22Rv1 (cell line): ENCODE measurements at regions not wholly inside any gene's neighbourhood (a gene's known extent, or its start where the extent isn't known, plus 50 kb on each side); places are given as distances from the start of the nearest gene placed in this dataset.

Experiments used
- ZFX ChIP-seq: fragments of 450-650 bp; IDR thresholded peaks from 2 replicates; pipeline ENCODE4 v1.6.1; 2017; ENCODE audit warnings: antibody characterized with exemption, borderline replicate concordance
- TF ChIP-seq, protein P1 (sequence below): fragments of 450-650 bp; IDR thresholded peaks from 2 replicates; pipeline ENCODE4 v1.5.1; 2017; ENCODE audit warnings: mild to moderate bottlenecking

DNA sequence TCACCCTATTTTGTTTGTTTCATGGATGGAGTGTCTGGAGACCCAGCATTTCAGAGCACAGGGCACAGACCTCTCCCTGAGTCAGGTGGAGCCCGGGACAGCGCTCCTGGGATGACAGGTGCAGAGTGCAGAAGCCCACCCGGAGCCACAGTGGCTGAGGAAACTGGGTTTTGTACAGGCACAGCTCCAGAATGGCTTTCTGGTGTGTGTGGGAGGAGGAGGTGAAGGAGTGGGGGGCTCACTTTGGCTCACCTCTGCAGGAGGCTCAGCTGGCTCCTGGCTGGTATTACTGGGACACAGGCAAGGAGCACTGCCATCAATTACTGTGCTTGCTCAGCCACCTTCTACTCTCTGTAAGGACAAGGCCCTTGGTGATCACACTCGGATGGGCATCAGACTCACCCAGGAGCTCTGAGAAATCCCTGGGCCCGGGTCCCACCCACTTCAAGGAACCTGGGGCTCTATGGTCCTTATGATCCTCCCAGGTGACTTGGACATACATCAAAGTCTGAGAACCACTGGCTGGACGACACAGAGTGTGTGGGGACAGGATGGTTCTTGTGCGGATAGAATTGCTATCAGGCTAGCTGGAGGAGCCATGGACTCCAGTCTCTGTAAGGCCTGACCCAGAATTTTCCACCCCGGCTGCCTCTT lies 221.1 kb upstream of the ZNF32 start:
- TF ChIP-seq, protein P1, sequence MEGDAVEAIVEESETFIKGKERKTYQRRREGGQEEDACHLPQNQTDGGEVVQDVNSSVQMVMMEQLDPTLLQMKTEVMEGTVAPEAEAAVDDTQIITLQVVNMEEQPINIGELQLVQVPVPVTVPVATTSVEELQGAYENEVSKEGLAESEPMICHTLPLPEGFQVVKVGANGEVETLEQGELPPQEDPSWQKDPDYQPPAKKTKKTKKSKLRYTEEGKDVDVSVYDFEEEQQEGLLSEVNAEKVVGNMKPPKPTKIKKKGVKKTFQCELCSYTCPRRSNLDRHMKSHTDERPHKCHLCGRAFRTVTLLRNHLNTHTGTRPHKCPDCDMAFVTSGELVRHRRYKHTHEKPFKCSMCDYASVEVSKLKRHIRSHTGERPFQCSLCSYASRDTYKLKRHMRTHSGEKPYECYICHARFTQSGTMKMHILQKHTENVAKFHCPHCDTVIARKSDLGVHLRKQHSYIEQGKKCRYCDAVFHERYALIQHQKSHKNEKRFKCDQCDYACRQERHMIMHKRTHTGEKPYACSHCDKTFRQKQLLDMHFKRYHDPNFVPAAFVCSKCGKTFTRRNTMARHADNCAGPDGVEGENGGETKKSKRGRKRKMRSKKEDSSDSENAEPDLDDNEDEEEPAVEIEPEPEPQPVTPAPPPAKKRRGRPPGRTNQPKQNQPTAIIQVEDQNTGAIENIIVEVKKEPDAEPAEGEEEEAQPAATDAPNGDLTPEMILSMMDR = no peak
- no peak for TF ChIP-seq ZFX
